HCT116 (cell line): ENCODE measurements at regions not wholly inside any gene's neighbourhood (a gene's known extent, or its start where the extent isn't known, plus 50 kb on each side); places are given as distances from the start of the nearest gene placed in this dataset.

Experiments used
- ATAC-seq: fragments of 200-7000 bp; cut with Tn5 transposase; 2 replicates; pipeline ENCODE4 v1.9.1; 2020; ENCODE audit warnings: mild to moderate bottlenecking, moderate library complexity
- BruUV-seq: library from RNA; stranded (reverse); fragments of 400-500 nt; replicated peaks from 2 replicates; lab custom pipeline; 2021; lab: Mats Ljungman, UMichigan
- CTCF ChIA-PET: fragments of 300-600 bp; sonication (Branson Sonifier 250); formaldehyde crosslinking; loops from one replicate; lab custom pipeline; 2021; ENCODE audit warnings: antibody characterized with exemption; lab: Charles Lee
- POLR2A ChIA-PET: fragments of 300-600, 350-600 bp; sonication (Branson Sonifier 250); formaldehyde crosslinking; loops from one replicate; lab custom pipeline; 2021; ENCODE audit warnings: antibody characterized with exemption; lab: Charles Lee
- RAD21 ChIA-PET, 2 experiments: fragments of 300-600 bp; sonication (Branson Sonifier 250); formaldehyde crosslinking; loops; one replicate each; lab custom pipeline; 2023; ENCODE audit warnings: low total read pairs in 2 of 2; ENCODE audit not compliant: uncharacterized antibody in 2 of 2, unreplicated experiment in 2 of 2, low non-redundant PET in 1 of 2; lab: Charles Lee
- DNase-seq: peaks from one replicate; pipeline ENCODE4 v3.0.0-alpha.2; 2010; ENCODE audit warnings: low read depth, low spot score
- H2AFZ ChIP-seq: fragments of 200-600 bp; shearing (Covaris generic), sonication (generic); 2 replicates; pipeline ENCODE4 v1.6.1; 2017; ENCODE audit warnings: low read depth, mixed run types, mixed read lengths, antibody characterized with exemption, low read length; ENCODE audit not compliant: poor library complexity, severe bottlenecking
- H3K27ac ChIP-seq: 2 replicates; pipeline ENCODE4 v1.5.1; 2012; ENCODE audit warnings: low read depth, low read length
- H3K27me3 ChIP-seq: fragments of 200-600 bp; sonication (generic); 2 replicates; pipeline ENCODE4 v1.6.1; 2016; ENCODE audit warnings: mixed run types, low read length, mixed read lengths; ENCODE audit not compliant: insufficient read depth
- H3K36me3 ChIP-seq, 2 experiments: fragments of 200-500 bp in 1 of 2; fragments of 200-600 bp in 1 of 2; sonication (Bioruptor generic) in 1 of 2; sonication (generic) in 1 of 2; 2 replicates each; pipeline versions ENCODE4 v1.5.1 to v1.6.1; 2014 to 2016; ENCODE audit warnings: low read length in 2 of 2, inconsistent platforms in 1 of 2, mixed read lengths in 1 of 2, mixed run types in 1 of 2; ENCODE audit not compliant: insufficient read depth in 2 of 2, control insufficient read depth in 1 of 2
- H3K4me1 ChIP-seq, 2 experiments: fragments of 200-600 bp in 1 of 2; sonication (generic) in 1 of 2; 2 replicates each; pipeline versions ENCODE4 v1.5.1 to v1.6.1; 2012 to 2017; ENCODE audit warnings: low read length in 2 of 2, inconsistent platforms in 1 of 2, mild to moderate bottlenecking in 1 of 2, mixed read lengths in 1 of 2, mixed run types in 1 of 2, moderate library complexity in 1 of 2; ENCODE audit not compliant: insufficient read depth in 2 of 2, control insufficient read depth in 1 of 2
- H3K4me2 ChIP-seq: fragments of 200-600 bp; sonication (generic); 2 replicates; pipeline ENCODE4 v1.6.1; 2017; ENCODE audit warnings: mixed run types, low read length, mixed read lengths
- H3K4me3 ChIP-seq, 2 experiments: fragments of 200-600 bp in 1 of 2; sonication (generic) in 1 of 2; replicated peaks in 1 of 2; 2 replicates each; pipeline ENCODE4 v1.5.1; 2011 to 2016; ENCODE audit warnings: low read length in 2 of 2, control low read depth in 1 of 2, low read depth in 1 of 2, mild to moderate bottlenecking in 1 of 2, mixed read lengths in 1 of 2, mixed run types in 1 of 2
- H3K79me2 ChIP-seq: fragments of 200-600 bp; sonication (generic); 2 replicates; pipeline ENCODE4 v1.6.1; 2017; ENCODE audit warnings: mild to moderate bottlenecking, mixed run types, low read length, moderate library complexity, mixed read lengths; ENCODE audit not compliant: insufficient read depth
- H3K9ac ChIP-seq: fragments of 200-600 bp; sonication (generic); 2 replicates; pipeline ENCODE4 v1.6.1; 2016; ENCODE audit warnings: low read length, mixed read lengths
- H3K9me2 ChIP-seq: fragments of 200-600 bp; sonication (generic), shearing (Covaris generic); 2 replicates; pipeline ENCODE4 v1.6.1; 2017; ENCODE audit warnings: mixed run types, mild to moderate bottlenecking, moderate library complexity; ENCODE audit not compliant: insufficient read depth
- H3K9me3 ChIP-seq, 2 experiments: fragments of 200-500 bp in 1 of 2; fragments of 200-600 bp in 1 of 2; sonication (Bioruptor generic) in 1 of 2; sonication (generic) in 1 of 2; 2 replicates each; pipeline ENCODE4 v1.6.1; 2014 to 2017; ENCODE audit warnings: low read length in 2 of 2, mixed read lengths in 2 of 2, inconsistent platforms in 1 of 2, low read depth in 1 of 2, mild to moderate bottlenecking in 1 of 2, mixed run types in 1 of 2, moderate library complexity in 1 of 2; ENCODE audit not compliant: control insufficient read depth in 1 of 2, insufficient read depth in 1 of 2
- H4K20me1 ChIP-seq: fragments of 200-600 bp; sonication (generic), shearing (Covaris generic); 2 replicates; pipeline ENCODE4 v1.6.1; 2017; ENCODE audit warnings: mixed run types, mild to moderate bottlenecking, moderate library complexity; ENCODE audit not compliant: insufficient read depth
- ATF3 ChIP-seq: IDR thresholded peaks from 2 replicates; pipeline ENCODE4 v1.6.1; 2012
- CBX3 ChIP-seq: IDR thresholded peaks from 2 replicates; pipeline ENCODE4 v1.6.1; 2012; ENCODE audit warnings: low read depth
- CTCF ChIP-seq, 3 experiments: fragments of 200-600 bp in 1 of 3; sonication (generic) in 1 of 3; IDR thresholded peaks in 2 of 3; conservative IDR thresholded peaks in 1 of 3; 2 replicates each; pipeline ENCODE4 v1.5.1; 2012 to 2017; ENCODE audit warnings: low read depth in 2 of 3, low read length in 2 of 3, antibody characterized with exemption in 1 of 3, borderline replicate concordance in 1 of 3, control low read depth in 1 of 3, mild to moderate bottlenecking in 1 of 3, mixed read lengths in 1 of 3, mixed run types in 1 of 3, moderate library complexity in 1 of 3; ENCODE audit not compliant: insufficient read depth in 1 of 3
- EGR1 ChIP-seq: IDR thresholded peaks from 2 replicates; pipeline ENCODE4 v1.6.1; 2012; ENCODE audit warnings: low read depth
- ELF1 ChIP-seq: IDR thresholded peaks from 2 replicates; pipeline ENCODE4 v1.6.1; 2012; ENCODE audit warnings: low read depth, borderline replicate concordance
- JUND ChIP-seq: IDR thresholded peaks from 2 replicates; pipeline ENCODE4 v1.6.1; 2012
- MAX ChIP-seq: IDR thresholded peaks from 2 replicates; pipeline ENCODE4 v1.6.1; 2012
- RAD21 ChIP-seq: IDR thresholded peaks from 2 replicates; pipeline ENCODE4 v1.6.1; 2012; ENCODE audit warnings: low read depth, mild to moderate bottlenecking
- REST ChIP-seq: IDR thresholded peaks from 2 replicates; pipeline ENCODE4 v1.6.1; 2012; ENCODE audit warnings: low read depth
- SIN3A ChIP-seq: IDR thresholded peaks from 2 replicates; pipeline ENCODE4 v1.6.1; 2012; ENCODE audit warnings: low read depth
- SP1 ChIP-seq: IDR thresholded peaks from 2 replicates; pipeline ENCODE4 v1.6.1; 2012; ENCODE audit warnings: low read depth
- SRF ChIP-seq: IDR thresholded peaks from 2 replicates; pipeline ENCODE4 v1.6.1; 2012; ENCODE audit warnings: low read depth
- TCF7L2 ChIP-seq: IDR thresholded peaks from 2 replicates; pipeline ENCODE4 v1.7.0; 2011; ENCODE audit warnings: borderline replicate concordance, inconsistent platforms; ENCODE audit not compliant: insufficient read depth, insufficient read length; ENCODE audit errors: extremely low read depth
- YY1 ChIP-seq: IDR thresholded peaks from 2 replicates; pipeline ENCODE4 v1.6.1; 2011; ENCODE audit warnings: low read length, low read depth, moderate library complexity, mild to moderate bottlenecking; ENCODE audit not compliant: insufficient replicate concordance; ENCODE audit errors: extremely low read depth
- ZBTB33 ChIP-seq: IDR thresholded peaks from 2 replicates; pipeline ENCODE4 v1.6.1; 2011; ENCODE audit warnings: mild to moderate bottlenecking, low read length, moderate library complexity; ENCODE audit not compliant: insufficient replicate concordance; ENCODE audit errors: extremely low read depth
- ZFX ChIP-seq: fragments of 450-650 bp; IDR thresholded peaks from 2 replicates; pipeline ENCODE4 v1.6.1; 2017
- intact Hi-C: fragments of 100-400 bp; cut with micrococcal nuclease; formaldehyde crosslinking; loops from 2 replicates; pipeline ENCODE4 v1.10.0; 2022

GRCh38 chr3:117509858-117510257 is 800.3 kb downstream of the TUSC7 start (continued):
- TF ChIP-seq ZBTB33 (no peak), MAX (no peak), ELF1 (no peak)

- Histone ChIP-seq H2AFZ (no peak overlapping the region), H3K9ac (no peak overlapping the region), H3K27me3 (no peaks in the 10 kb centered on the region), H3K27ac (no peak overlapping the region), H3K9me2 (no peaks in the 10 kb centered on the region), H3K4me2 (no peak overlapping the region), H3K9me3 (peaks cover 0 to 3% of the 10 kb centered on the region in 2 experiments; a peak in 2 of 4 replicates), H4K20me1 (no peaks in the 10 kb centered on the region), H3K4me3 (no peak overlapping the region), H3K36me3 (no peaks in the 10 kb centered on the region), H3K79me2 (no peaks in the 10 kb centered on the region), H3K4me1 (no peaks in the 10 kb centered on the region)
- ChIA-PET RAD21 (no interaction called here), POLR2A (no interaction called here), CTCF (no interaction called here)
- intact Hi-C loops: no loop called here
- BruUV-seq: no TSS peak
- DNase-seq (no peak), ATAC-seq (no peak)
- TF ChIP-seq ZBTB33: no peak
- TF ChIP-seq SP1: no peak
- no peak for TF ChIP-seq EGR1
- TF ChIP-seq CBX3: no peak
- TF ChIP-seq REST: no peak
- no peak for TF ChIP-seq SRF
- no peak for TF ChIP-seq SIN3A
- no peak for TF ChIP-seq CTCF (IDR thresholded peaks at IDR 0.05 in 2 of 3, conservative IDR thresholded peaks at IDR 0.05 in 1 of 3; ENCODE audit: borderline replicate concordance in 1 of 3, insufficient read depth in 1 of 3, low read depth in 2 of 3, low read length in 2 of 3)
- TF ChIP-seq YY1: no peak
- no peak for TF ChIP-seq RAD21
- no peak for TF ChIP-seq ATF3
- TF ChIP-seq ZFX: no peak
- TF ChIP-seq TCF7L2: no peak
- no peak for TF ChIP-seq JUND
These were observed 800.8 kb downstream of the TUSC7 start for GRCh38 chr3:117510396-117510795.
